NCI-H510A (cell line): ENCODE measurements at regions not wholly inside any gene's neighbourhood (a gene's known extent, or its start where the extent isn't known, plus 50 kb on each side); places are given as distances from the start of the nearest gene placed in this dataset.
"Not testable (repeated sequence)": the region's sequence is repeated elsewhere in the genome, so short reads cannot be mapped to it uniquely, and the experiment has no call there.

Source experiments
- DNase-seq: peaks from one replicate; lab custom pipeline; 2025; lab: John Stamatoyannopoulos, UW

GRCh38 chr9:38342532-38342931 is 50.0 kb upstream of the ALDH1B1 start:
- DNase-seq = no peak

- no peak for DNase-seq
Observed at GRCh38 chr9:38342096-38342495, 50.4 kb upstream of the ALDH1B1 start.

GRCh38 chr9:38339496-38339895 is 53.0 kb upstream of the ALDH1B1 start:
- DNase-seq = no peak

- DNase-seq = no peak
Observed at GRCh38 chr9:38339087-38339486, 53.4 kb upstream of the ALDH1B1 start.

- DNase-seq = no peak
Observed at GRCh38 chr9:38338342-38339018, 54.0 kb upstream of the ALDH1B1 start.

GRCh38 chr9:38337706-38338264 is 54.7 kb upstream of the ALDH1B1 start:
- DNase-seq = no peak

- no peak for DNase-seq
Observed at GRCh38 chr9:38337181-38337580, 55.3 kb upstream of the ALDH1B1 start.

GRCh38 chr9:38336341-38336740 is 56.2 kb upstream of the ALDH1B1 start:
- no peak for DNase-seq

GRCh38 chr9:38335686-38336085 is 56.8 kb upstream of the ALDH1B1 start:
- DNase-seq = no peak

- DNase-seq = no peak
Observed at GRCh38 chr9:38334234-38334633, 58.3 kb upstream of the ALDH1B1 start.

GRCh38 chr9:38333047-38333446 is 59.5 kb upstream of the ALDH1B1 start:
- DNase-seq = no peak

GRCh38 chr9:38332625-38333024 is 59.9 kb upstream of the ALDH1B1 start:
- DNase-seq = no peak

- no peak for DNase-seq
Observed at GRCh38 chr9:38331141-38331540, 61.4 kb upstream of the ALDH1B1 start.

- no peak for DNase-seq
Observed at GRCh38 chr9:38329968-38330367, 62.5 kb upstream of the ALDH1B1 start.

GRCh38 chr9:38328765-38329164 is 63.7 kb upstream of the ALDH1B1 start:
- no peak for DNase-seq

GRCh38 chr9:38326122-38326521 is 66.4 kb upstream of the ALDH1B1 start:
- DNase-seq = no peak

- DNase-seq = not testable (repeated sequence)
Observed at GRCh38 chr9:38324213-38324612, 68.3 kb upstream of the ALDH1B1 start.

- no peak for DNase-seq
Observed at GRCh38 chr9:38322937-38323336, 69.6 kb upstream of the ALDH1B1 start.

- DNase-seq = no peak
Observed at GRCh38 chr9:38319496-38320173, 72.9 kb upstream of the ALDH1B1 start.

- DNase-seq = no peak
Observed at GRCh38 chr9:38318759-38319495, 73.6 kb upstream of the ALDH1B1 start.

GRCh38 chr9:38316166-38316780 is 76.2 kb upstream of the ALDH1B1 start:
- no peak for DNase-seq

- peak; percentile 63 for DNase-seq
Observed at GRCh38 chr9:38315085-38315595, 77.4 kb upstream of the ALDH1B1 start.
